GM12892 (cell line): ENCODE measurements at regions not wholly inside any gene's neighbourhood (a gene's known extent, or its start where the extent isn't known, plus 50 kb on each side); places are given as distances from the start of the nearest gene placed in this dataset.

ENCODE experiments used
- DNase-seq: peaks from one replicate; pipeline ENCODE4 v3.0.0; 2011; ENCODE audit not compliant: insufficient read length
- FAIRE-seq: peaks from 2 replicates; lab custom pipeline; 2011; peaks lifted over from hg19 to GRCh38; lab: Jason Lieb, UNC
- POLR2A ChIP-seq: IDR thresholded peaks from 2 replicates; pipeline ENCODE4 v1.6.1; 2011; ENCODE audit warnings: low read depth, low read length, control low read depth
- POLR2AphosphoS5 ChIP-seq: IDR thresholded peaks from 2 replicates; pipeline ENCODE4 v1.6.1; 2011; ENCODE audit warnings: low read depth, low read length, control low read depth
- TAF1 ChIP-seq: IDR thresholded peaks from 2 replicates; pipeline ENCODE4 v1.6.1; 2011; ENCODE audit warnings: low read depth, mild to moderate bottlenecking, control low read depth, low read length, borderline replicate concordance

DNA sequence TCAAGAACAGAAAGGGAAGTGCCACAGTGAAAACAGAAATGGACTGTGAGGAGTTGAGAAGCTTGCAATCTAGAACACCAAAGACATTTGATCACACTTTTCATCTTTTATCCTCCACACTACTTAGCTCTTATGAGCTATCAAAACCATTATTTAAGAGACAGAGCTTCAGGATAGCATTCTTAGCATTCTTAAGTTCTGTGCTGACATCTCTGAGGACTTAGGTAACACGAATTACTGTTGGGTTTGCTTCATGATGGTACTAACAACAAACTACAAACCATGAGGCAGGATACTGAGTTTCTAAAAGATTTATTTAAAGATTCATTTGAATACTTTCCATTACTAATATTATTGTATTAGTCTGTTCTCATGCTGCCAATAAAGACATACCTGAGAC is 1038.6 kb downstream of the TUSC7 start:
- FAIRE-seq: no peak
- TF ChIP-seq POLR2AphosphoS5: no peak
- TF ChIP-seq TAF1: no peak
- TF ChIP-seq POLR2A: no peak

DNA sequence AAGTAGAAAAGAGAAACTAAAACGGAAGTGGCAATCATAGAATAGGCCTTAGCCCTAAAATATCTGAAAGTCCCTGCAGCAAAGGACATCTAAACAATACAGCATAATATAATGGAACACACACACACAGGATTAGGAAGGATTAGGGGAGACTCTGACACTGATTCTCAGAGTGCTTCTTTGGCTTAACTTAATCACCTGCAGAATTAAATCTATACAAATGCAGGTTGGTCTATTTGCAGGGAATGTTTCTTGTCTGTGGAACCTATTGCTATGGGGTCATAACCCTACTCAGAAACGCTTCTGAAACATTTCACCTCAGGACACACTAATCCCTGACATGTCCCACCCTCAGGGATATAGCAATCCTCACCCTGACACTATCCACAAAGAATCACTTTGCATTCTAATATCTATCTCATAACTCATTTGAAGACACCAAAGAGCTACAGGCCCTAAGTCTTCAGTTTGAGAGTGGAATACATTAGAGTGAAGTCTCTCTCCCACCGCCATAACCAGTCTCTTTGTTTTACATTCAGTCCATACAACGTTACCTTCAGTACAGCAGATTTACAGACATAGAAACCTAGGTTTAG is 1041.2 kb downstream of the TUSC7 start:
- FAIRE-seq: no peak
- no peak for TF ChIP-seq TAF1
- no peak for TF ChIP-seq POLR2A
- no peak for TF ChIP-seq POLR2AphosphoS5
- no peak for DNase-seq

More for the DNA sequence above, 1038.6 kb downstream of the TUSC7 start:
- DNase-seq: no peak

DNA sequence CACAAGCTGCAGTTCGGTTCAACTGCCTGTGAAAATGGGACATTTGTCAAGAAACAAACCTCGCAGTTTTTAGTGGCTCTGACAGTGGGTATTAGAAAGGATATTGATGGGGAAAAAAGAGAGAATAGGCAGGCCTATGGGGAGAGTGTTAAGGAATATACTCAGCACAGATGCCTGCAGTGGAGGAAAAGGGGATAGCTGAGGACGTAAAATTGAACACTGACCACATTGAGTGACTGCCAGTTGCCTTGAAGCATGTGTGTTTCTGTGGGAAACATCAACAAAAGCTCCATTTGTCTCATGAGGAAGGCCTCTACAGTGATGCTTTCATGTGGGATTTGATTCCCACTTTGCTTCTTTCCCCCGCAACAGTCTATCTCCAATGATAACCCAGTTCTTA is 1042.1 kb downstream of the TUSC7 start:
- FAIRE-seq (no peak), DNase-seq (no peak)
- TF ChIP-seq POLR2AphosphoS5 (no peak), POLR2A (no peak)

DNA sequence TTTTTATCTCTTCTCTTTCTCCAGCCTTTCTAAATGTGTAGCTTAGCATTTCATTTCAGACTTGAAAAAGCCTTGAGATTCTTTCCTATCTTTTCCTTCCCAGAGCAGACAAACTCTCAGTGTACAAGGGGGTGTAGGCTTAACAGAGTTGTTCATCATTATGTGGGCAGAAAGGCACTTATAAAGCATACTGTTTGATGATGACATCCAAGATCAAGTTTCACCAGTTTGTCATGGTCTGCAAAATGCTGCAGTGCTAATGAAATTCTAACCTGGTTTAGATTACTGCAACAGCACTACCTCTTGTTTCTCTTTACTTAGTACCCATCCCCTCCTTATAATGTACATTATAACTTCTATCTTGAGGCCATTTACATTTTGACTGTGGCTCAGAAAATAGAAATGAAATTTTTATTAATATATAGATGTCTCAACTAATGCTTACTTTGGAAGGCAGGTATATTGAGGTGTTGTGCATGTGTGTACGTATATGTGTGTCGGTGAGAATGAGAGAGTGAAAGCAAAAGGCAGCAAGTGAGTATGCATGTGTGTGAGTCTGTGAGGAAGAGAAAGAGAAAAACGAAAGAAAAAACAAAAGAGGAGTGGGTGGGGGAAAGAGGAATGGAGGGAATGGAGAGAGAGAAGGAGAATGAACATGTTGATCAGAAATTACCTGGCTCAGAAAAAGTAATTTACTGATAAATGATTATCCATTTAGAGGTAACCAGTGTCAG is 1043.6 kb downstream of the TUSC7 start:
- TF ChIP-seq POLR2A (no peak), POLR2AphosphoS5 (no peak), TAF1 (no peak)
- DNase-seq (no peak), FAIRE-seq (no peak)

DNA sequence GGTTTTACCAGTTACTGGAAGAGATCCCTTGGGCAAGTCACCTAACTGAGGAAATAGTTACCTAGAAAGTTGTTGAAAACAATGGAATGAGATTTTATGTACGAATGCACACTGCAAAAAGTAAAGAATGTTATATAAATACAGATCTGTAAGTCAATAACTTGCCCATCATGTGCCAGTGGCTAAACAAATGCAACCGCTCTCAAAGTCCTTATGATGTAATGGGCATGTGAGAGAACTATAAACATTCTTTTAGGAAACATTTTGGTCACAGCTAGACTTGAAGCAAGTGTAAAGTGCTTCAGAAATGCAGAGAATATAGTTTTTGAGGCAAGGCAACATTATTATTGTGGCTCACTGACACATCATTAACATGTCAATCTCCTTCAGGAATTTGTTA is 1044.5 kb downstream of the TUSC7 start:
- TF ChIP-seq TAF1: no peak
- no peak for TF ChIP-seq POLR2AphosphoS5
- DNase-seq (no peak), FAIRE-seq (no peak)

DNA sequence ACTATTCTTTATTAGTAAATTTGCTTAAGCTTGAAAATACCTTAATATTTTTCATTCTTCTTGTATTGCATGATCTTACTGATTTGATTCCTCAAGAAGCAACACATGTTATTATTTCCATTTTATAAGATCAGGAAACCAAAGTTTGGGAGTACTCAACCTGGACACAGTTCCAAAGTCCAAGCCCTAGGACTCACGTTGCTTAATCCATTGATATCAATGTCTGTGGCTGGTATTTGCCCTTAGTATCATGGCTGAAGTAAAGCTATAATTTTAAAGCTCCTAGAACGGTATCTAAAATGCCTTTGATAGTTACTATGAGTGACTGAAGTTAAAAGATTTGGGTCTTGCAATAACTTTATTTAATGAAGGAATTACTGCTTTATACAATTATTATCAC is 1045.3 kb downstream of the TUSC7 start:
- TF ChIP-seq TAF1: no peak
- TF ChIP-seq POLR2A: no peak
- no peak for FAIRE-seq

DNA sequence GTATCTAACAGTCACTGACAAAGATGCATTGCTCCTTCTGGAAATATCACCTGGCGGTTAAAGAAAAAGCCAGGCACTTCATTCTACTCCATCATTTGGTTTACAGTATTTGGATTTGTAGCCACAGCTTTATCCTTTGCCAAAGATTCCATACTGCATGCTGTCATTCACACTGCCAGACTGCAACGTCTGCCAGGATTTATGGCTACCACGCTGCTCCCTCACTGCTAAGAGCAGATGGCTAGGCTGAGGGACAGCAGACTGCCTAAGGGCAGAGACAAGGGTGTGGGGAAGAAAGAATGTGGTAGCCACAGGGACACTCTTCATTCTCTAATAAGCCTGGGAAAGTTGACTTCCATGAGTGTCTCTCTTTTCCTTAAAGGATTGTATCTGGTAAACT is 1047.0 kb downstream of the TUSC7 start:
- TF ChIP-seq POLR2AphosphoS5: no peak
- FAIRE-seq: no peak
- DNase-seq: no peak

More for the DNA sequence above, 1045.3 kb downstream of the TUSC7 start:
- no peak for DNase-seq

DNA sequence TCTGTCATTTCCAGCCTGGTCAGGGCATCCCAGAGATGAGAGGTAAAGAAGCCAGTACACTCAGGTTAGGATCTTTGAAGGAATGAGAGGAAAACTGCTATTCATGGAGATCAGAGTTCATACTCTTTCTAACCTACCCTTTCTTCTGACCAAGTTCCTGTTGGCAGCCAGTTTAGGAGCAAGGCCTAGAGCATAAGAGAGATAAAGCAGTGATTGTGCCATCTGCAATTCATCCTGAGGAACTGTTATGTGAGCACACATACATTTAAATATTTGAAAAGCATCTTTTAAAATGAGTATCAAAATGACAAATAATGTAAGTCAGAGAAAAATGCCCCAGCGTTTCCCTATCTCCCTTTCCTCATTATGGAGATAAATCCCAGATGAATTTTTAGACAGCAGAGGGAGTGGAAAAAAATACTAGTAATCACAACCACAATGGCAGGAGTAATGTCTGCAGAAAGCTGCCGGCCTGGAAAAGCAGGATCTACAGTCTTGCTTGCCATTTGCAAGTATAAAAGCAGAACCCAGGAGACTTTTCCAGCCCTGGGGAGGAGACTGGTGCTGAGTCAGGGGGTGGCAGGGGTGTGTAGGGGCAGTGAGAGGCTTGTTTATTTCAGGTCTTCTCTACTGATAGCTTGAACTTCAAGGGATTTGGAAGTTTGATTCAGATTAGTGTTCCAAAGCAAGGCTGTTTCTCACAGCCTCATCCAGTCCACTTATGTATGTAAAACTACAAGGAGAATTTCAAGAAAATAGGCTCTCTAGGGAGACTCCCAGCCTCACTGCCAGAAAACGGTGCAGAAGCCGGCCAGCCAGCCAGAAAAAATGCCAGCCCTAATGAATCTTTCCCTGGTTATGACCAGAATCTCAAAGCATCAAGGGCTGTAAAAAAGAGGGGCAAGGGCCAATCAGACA is 1052.4 kb downstream of the TUSC7 start:
- no peak for FAIRE-seq
- DNase-seq: no peak
- TF ChIP-seq POLR2A (no peak), TAF1 (no peak), POLR2AphosphoS5 (no peak)

DNA sequence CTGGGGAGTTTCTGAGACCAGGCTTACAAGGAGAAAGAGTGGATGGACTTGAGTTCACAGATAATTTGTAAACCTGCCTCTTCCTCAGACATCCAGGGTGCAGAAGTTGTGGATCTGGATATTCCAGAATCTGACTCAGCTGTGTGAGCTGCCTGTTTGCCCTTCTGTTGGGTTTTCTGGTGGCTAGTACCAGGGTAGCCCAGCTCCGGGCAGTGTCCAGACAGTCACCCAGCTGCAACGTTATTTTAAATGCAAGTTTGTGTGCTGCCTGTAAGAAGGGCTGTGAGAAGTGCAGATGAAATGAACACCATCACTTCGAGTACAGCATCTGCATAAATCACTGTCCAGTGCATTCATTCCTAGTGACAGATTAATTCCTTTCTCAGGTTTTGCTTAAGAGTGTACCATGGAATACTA is 1053.0 kb downstream of the TUSC7 start:
- no peak for FAIRE-seq
- TF ChIP-seq TAF1: no peak
- no peak for TF ChIP-seq POLR2AphosphoS5
- TF ChIP-seq POLR2A: no peak
- no peak for DNase-seq

DNA sequence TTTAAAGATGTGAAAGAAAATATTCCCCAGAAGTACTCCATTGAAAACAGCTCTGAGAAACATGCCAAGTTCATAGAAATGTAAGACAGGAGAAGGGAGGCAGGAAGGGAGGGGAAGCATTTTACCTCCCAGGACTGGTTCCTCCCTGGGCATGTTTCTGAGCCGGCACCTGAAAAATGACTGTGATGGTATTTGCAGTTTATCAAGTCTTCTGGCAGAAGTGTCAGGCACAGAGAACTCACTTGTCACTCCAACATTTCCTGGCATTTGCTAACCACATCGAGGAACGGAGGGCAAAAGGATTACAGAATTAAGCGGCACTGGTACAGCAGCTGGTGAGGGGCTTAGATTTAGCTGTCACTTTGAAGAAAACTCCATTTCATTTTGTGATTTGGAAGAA is 1054.0 kb downstream of the TUSC7 start:
- FAIRE-seq: no peak
- TF ChIP-seq POLR2A: no peak
- TF ChIP-seq POLR2AphosphoS5: no peak
- TF ChIP-seq TAF1: no peak
- DNase-seq: no peak

DNA sequence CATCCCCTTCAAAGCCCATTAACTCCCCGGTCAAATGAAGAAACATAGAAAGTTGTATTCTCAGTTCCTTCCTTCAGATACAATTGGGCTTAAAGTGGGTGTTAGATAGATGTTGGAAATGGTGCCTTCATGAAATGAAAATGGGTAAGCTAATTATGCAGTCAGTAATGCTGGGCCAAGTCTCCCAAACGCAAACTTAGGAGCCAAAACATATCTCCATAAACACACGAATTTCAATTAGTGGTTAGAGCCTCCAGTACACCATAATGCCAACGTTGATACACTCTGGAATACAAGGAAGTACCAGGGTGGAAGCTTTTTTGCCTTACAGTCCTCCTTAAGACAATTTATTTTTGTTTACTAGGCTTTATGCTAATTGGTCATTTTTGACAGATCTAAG is 1059.0 kb downstream of the TUSC7 start:
- no peak for FAIRE-seq
- no peak for DNase-seq
- TF ChIP-seq POLR2AphosphoS5: no peak

DNA sequence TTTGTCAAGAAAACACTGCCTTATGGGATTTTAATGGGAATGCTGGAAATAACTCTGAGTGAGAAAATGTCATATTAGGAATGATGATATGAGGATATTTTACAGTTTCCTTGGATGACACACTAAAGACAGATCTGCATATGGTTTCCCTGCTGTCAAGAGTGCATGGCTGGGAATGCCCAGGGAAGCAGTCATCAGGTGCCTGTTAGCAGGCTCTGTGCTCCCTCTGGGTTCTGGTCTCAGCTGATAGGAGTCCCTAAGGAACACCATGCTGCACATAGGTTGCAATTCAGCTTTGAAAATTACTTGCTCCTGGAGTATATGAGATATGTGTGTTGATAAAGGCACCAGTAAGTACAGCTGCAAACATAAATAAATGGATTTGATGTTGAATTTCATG is 1064.6 kb downstream of the TUSC7 start:
- FAIRE-seq (no peak), DNase-seq (no peak)
- TF ChIP-seq POLR2A: no peak
- no peak for TF ChIP-seq TAF1
- TF ChIP-seq POLR2AphosphoS5: no peak
